Transverse colon (tissue), 4 donors: ENCODE measurements at regions not wholly inside any gene's neighbourhood (a gene's known extent, or its start where the extent isn't known, plus 50 kb on each side); places are given as distances from the start of the nearest gene placed in this dataset.

Experiments
- DNase-seq: peaks from one replicate; pipeline ENCODE4 v3.0.0-alpha.2; 2019
- H3K27ac ChIP-seq, 4 donors: fragments of 200-600 bp; sonication (generic); 2 replicates each; pipeline ENCODE4 v1.5.1; 2016 to 2018; ENCODE audit warnings: inconsistent platforms in 4 of 4
- H3K27me3 ChIP-seq: fragments of 200-600 bp; sonication (generic); 2 replicates; pipeline ENCODE4 v1.5.1; 2017; ENCODE audit warnings: inconsistent platforms
- H3K36me3 ChIP-seq, 4 donors: fragments of 200-600 bp; sonication (generic); 2 replicates each; pipeline ENCODE4 v1.5.1; 2017 to 2019; ENCODE audit warnings: inconsistent platforms in 4 of 4
- H3K4me1 ChIP-seq, 4 donors: fragments of 200-600 bp; sonication (generic); 2 replicates each; pipeline ENCODE4 v1.5.1; 2017 to 2020; ENCODE audit warnings: inconsistent platforms in 4 of 4
- H3K4me3 ChIP-seq, 4 donors: fragments of 200-600 bp; sonication (generic); 1 replicate in 1 of 4; 2 replicates in 3 of 4; pipeline versions ENCODE4 v1.5.1 to v1.6.1; 2017 to 2019; ENCODE audit warnings: inconsistent platforms in 4 of 4
- H3K9me3 ChIP-seq, 2 donors: fragments of 200-600 bp; sonication (generic); 2 replicates each; pipeline ENCODE4 v1.5.1; 2017 to 2019; ENCODE audit warnings: inconsistent platforms in 2 of 2
- CTCF ChIP-seq, 5 experiments: fragments of 200-600 bp in 3 of 5; fragments of 450-650 bp in 2 of 5; sonication (generic) in 3 of 5; IDR thresholded peaks; 1 replicate in 2 of 5; 2 replicates in 3 of 5; pipeline ENCODE4 v1.5.1; 2016 to 2017; ENCODE audit warnings: antibody characterized with exemption in 5 of 5, inconsistent platforms in 3 of 5, mild to moderate bottlenecking in 2 of 5, moderate library complexity in 1 of 5
- EP300 ChIP-seq: sonication (generic); formaldehyde crosslinking; IDR thresholded peaks from one replicate; pipeline ENCODE4 v1.6.1; 2017; ENCODE audit warnings: antibody characterized with exemption, low read depth
- POLR2A ChIP-seq: fragments of 450-650 bp; IDR thresholded peaks from one replicate; pipeline ENCODE4 v1.6.1; 2016; ENCODE audit warnings: antibody characterized with exemption, mild to moderate bottlenecking, moderate library complexity
- POLR2AphosphoS5 ChIP-seq, 3 donors: sonication (generic); formaldehyde crosslinking; IDR thresholded peaks; one replicate each; pipeline ENCODE4 v1.6.1; 2016; ENCODE audit warnings: antibody characterized with exemption in 3 of 3
- WGBS, 2 donors: methylation state at CpG; one replicate each; pipeline ENCODE4 v1.1.5; 2018; ENCODE audit warnings: low coverage in 1 of 2; 5-methylcytosine and 5-hydroxymethylcytosine counted together
- in situ Hi-C, 4 donors: fragments of 200-750 bp; cut with MboI; loops; one replicate each; pipeline versions ENCODE4 v1.15.0 to v1.15.1; 2017; ENCODE audit warnings: low sequenced_read_pairs in 3 of 4, low pct_ligation_motif_present in 1 of 4, low pct_unique_long_range_greater_than_20kb in 1 of 4
- intact Hi-C: fragments of 100-400 bp; cut with DNase I; formaldehyde crosslinking; loops from one replicate; pipeline ENCODE4 v1.15.1; 2023; ENCODE audit warnings: low total_unique reads

GRCh38 chr10:128499486-128499885, 373.3 kb upstream of the MKI67 start:
- H3K4me1 ChIP-seq: no peaks in the 10 kb centered on the region
- H3K4me3 ChIP-seq: no peak overlapping the region
- 92% methylated on average over 12 of the region's 13 CpGs; no CpG with 5 or more reads in 1 of the 2 donors for WGBS, 2 donors
- H3K27me3 ChIP-seq: no peaks in the 10 kb centered on the region
- intact Hi-C loops: no loop called here
- DNase-seq: no peak
- no peaks in the 10 kb centered on the region for H3K36me3 ChIP-seq
- TF ChIP-seq POLR2AphosphoS5 (IDR thresholded peaks at IDR 0.05) (no peak), CTCF (IDR thresholded peaks at IDR 0.05) (no peak), POLR2A (no peak), EP300 (no peak)
- no peak overlapping the region for H3K27ac ChIP-seq
- in situ Hi-C loops: no loop called here
- no peaks in the 10 kb centered on the region for H3K9me3 ChIP-seq

GRCh38 chr10:128499956-128500355, 373.7 kb upstream of the MKI67 start:
- Histone ChIP-seq H3K27me3 (no peaks in the 10 kb centered on the region), H3K9me3 (no peaks in the 10 kb centered on the region), H3K4me1 (no peaks in the 10 kb centered on the region), H3K4me3 (no peak overlapping the region), H3K36me3 (no peaks in the 10 kb centered on the region), H3K27ac (no peak overlapping the region)
- no peak for DNase-seq
- intact Hi-C loops (no loop called here), in situ Hi-C loops (no loop called here)
- TF ChIP-seq EP300 (no peak), POLR2AphosphoS5 (IDR thresholded peaks at IDR 0.05) (no peak), POLR2A (no peak), CTCF (IDR thresholded peaks at IDR 0.05) (no peak)
- 78 to 93% methylated on average over 5 to 12 of the region's 12 CpGs for whole genome bisulfite sequencing, 2 donors

- no peak overlapping the region for H3K4me3 ChIP-seq
- 75 to 84% methylated on average over 4 to 18 of the region's 18 CpGs for WGBS, 2 donors
- H3K4me1 ChIP-seq: no peaks in the 10 kb centered on the region
- no peak for DNase-seq
- no peaks in the 10 kb centered on the region for H3K9me3 ChIP-seq
- no peaks in the 10 kb centered on the region for H3K36me3 ChIP-seq
- in situ Hi-C loops (no loop called here), intact Hi-C loops (no loop called here)
- TF ChIP-seq POLR2A (no peak), POLR2AphosphoS5 (IDR thresholded peaks at IDR 0.05) (no peak), EP300 (no peak), CTCF (IDR thresholded peaks at IDR 0.05) (no peak)
- no peaks in the 10 kb centered on the region for H3K27me3 ChIP-seq
- H3K27ac ChIP-seq: no peak overlapping the region
Measured at GRCh38 chr10:128500642-128501041, 374.4 kb upstream of the MKI67 start.

- Histone ChIP-seq H3K36me3 (no peaks in the 10 kb centered on the region), H3K9me3 (no peaks in the 10 kb centered on the region), H3K4me1 (no peaks in the 10 kb centered on the region), H3K4me3 (no peak overlapping the region), H3K27ac (no peak overlapping the region), H3K27me3 (no peaks in the 10 kb centered on the region)
- DNase-seq: no peak
- no peak for TF ChIP-seq EP300
- TF ChIP-seq POLR2A: no peak
- TF ChIP-seq CTCF (IDR thresholded peaks at IDR 0.05): no peak
- no peak for TF ChIP-seq POLR2AphosphoS5 (IDR thresholded peaks at IDR 0.05)
- in situ Hi-C loops: no loop called here
- intact Hi-C loops: no loop called here
- WGBS, 2 donors: 69 to 76% methylated on average over 5 to 6 of the region's 6 CpGs
Measured at GRCh38 chr10:128505346-128505745, 379.1 kb upstream of the MKI67 start.
